Calu3 (cell line): ENCODE measurements at regions not wholly inside any gene's neighbourhood (a gene's known extent, or its start where the extent isn't known, plus 50 kb on each side); places are given as distances from the start of the nearest gene placed in this dataset.

ENCODE experiments used
- BruUV-seq: library from RNA; stranded (reverse); fragments of 400-500 nt; replicated peaks from 2 replicates; lab custom pipeline; 2021; lab: Mats Ljungman, UMichigan
- CTCF ChIA-PET: fragments of 300-600 bp; sonication (Branson Sonifier 250); formaldehyde crosslinking; loops from one replicate; lab custom pipeline; 2022; ENCODE audit warnings: antibody characterized with exemption; lab: Charles Lee
- DNase-seq: peaks from one replicate; pipeline ENCODE4 v3.0.0; 2022
- H3K27ac Mint-ChIP-seq: one replicate; pipeline ENCODE4 v1.8.0; 2022; ENCODE audit warnings: mixed read lengths; ENCODE audit not compliant: unreplicated experiment
- H3K27me3 Mint-ChIP-seq: one replicate; pipeline ENCODE4 v1.8.0; 2022; ENCODE audit warnings: mixed read lengths; ENCODE audit not compliant: unreplicated experiment
- H3K36me3 Mint-ChIP-seq: one replicate; pipeline ENCODE4 v1.8.0; 2022; ENCODE audit warnings: mild to moderate bottlenecking, moderate library complexity, mixed read lengths; ENCODE audit not compliant: insufficient read depth, unreplicated experiment
- H3K4me1 Mint-ChIP-seq: one replicate; pipeline ENCODE4 v1.8.0; 2022; ENCODE audit warnings: mild to moderate bottlenecking, low read depth, mixed read lengths; ENCODE audit not compliant: unreplicated experiment
- H3K4me3 Mint-ChIP-seq: one replicate; pipeline ENCODE4 v1.8.0; 2022; ENCODE audit warnings: mild to moderate bottlenecking, low read depth, moderate library complexity, mixed read lengths; ENCODE audit not compliant: unreplicated experiment
- H3K9me3 Mint-ChIP-seq: one replicate; pipeline ENCODE4 v1.8.0; 2022; ENCODE audit warnings: low read depth, mixed read lengths; ENCODE audit not compliant: unreplicated experiment
- intact Hi-C: fragments of 100-400 bp; cut with micrococcal nuclease; formaldehyde crosslinking; loops from one replicate; pipeline ENCODE4 v1.10.0; 2022; ENCODE audit not compliant: unreplicated experiment
- TF ChIP-seq, protein P1 (sequence below): fragments of 200-600 bp; IDR thresholded peaks from one replicate; pipeline ENCODE4 v1.8.0; 2022; ENCODE audit warnings: antibody characterized with exemption; ENCODE audit not compliant: unreplicated experiment

DNA sequence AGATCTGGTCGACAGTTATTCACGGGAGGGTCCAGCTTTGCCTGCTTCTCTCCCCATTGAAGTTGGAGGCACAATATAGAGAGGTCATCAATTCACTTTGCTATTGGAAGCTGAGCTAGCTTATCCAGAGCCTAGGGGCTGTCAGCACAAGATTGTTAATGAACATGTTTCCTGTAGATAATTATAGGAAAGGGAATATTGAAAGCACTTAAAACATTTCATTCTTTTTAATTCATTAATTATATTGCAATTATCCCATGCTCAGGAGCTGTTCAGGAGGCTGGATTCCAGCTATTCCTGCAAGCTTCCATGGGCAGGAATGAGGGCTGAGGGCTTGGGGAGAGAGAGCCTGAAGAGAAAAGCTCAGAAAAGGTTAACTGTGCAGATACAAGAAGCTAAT, 153.1 kb upstream of the BRINP1 start:
- intact Hi-C loops, result no loop called here
- H3K4me1 Mint-ChIP-seq, result no peaks in the 10 kb centered on the region
- no peak overlapping the region for H3K4me3 Mint-ChIP-seq
- no peaks in the 10 kb centered on the region for H3K27me3 Mint-ChIP-seq
- DNase-seq, result no peak
- CTCF ChIA-PET, result no interaction called here
- H3K27ac Mint-ChIP-seq, result no peak overlapping the region
- H3K36me3 Mint-ChIP-seq, result no peaks in the 10 kb centered on the region
- BruUV-seq, result no TSS peak
- TF ChIP-seq, protein P1, sequence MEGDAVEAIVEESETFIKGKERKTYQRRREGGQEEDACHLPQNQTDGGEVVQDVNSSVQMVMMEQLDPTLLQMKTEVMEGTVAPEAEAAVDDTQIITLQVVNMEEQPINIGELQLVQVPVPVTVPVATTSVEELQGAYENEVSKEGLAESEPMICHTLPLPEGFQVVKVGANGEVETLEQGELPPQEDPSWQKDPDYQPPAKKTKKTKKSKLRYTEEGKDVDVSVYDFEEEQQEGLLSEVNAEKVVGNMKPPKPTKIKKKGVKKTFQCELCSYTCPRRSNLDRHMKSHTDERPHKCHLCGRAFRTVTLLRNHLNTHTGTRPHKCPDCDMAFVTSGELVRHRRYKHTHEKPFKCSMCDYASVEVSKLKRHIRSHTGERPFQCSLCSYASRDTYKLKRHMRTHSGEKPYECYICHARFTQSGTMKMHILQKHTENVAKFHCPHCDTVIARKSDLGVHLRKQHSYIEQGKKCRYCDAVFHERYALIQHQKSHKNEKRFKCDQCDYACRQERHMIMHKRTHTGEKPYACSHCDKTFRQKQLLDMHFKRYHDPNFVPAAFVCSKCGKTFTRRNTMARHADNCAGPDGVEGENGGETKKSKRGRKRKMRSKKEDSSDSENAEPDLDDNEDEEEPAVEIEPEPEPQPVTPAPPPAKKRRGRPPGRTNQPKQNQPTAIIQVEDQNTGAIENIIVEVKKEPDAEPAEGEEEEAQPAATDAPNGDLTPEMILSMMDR, result no peak
- peaks cover 15% of the 10 kb centered on the region for H3K9me3 Mint-ChIP-seq

DNA sequence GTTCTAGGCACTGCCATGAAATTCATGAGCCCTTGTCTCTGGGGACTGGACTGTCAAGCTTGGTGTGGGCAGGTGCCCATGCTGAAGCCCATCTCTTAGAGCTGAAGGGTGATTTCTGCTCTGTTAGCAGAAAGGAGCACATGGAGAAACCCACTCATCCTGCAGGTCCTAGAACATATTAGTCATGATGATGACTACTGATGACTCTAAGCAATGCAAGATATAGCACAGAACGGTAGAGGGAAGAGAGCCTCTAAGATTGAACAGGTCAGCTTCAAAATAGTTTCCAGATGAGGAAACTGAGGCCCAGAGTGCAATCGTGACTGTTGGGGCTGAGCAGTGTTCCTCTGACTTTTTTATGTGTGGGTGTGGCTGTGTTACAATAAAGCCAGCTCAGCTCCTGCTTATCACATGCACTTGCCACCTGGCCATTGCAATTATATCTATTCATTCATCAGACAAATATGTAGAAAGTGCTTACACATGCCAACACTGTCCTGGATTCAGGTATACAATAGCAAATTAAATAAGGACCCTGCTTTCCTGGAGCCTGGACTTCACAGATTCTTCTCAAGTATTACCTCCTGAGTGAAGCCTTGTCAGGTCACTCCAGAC, 140.2 kb upstream of the BRINP1 start:
- H3K36me3 Mint-ChIP-seq, result no peaks in the 10 kb centered on the region
- no peak overlapping the region for H3K27ac Mint-ChIP-seq
- no TSS peak for BruUV-seq
- no peak for DNase-seq
- intact Hi-C loops, result no loop called here
- H3K27me3 Mint-ChIP-seq, result no peaks in the 10 kb centered on the region
- TF ChIP-seq, protein P1, result no peak
- peaks cover 13% of the 10 kb centered on the region for H3K9me3 Mint-ChIP-seq
- CTCF ChIA-PET, result no interaction called here
- no peak overlapping the region for H3K4me3 Mint-ChIP-seq
- no peaks in the 10 kb centered on the region for H3K4me1 Mint-ChIP-seq

DNA sequence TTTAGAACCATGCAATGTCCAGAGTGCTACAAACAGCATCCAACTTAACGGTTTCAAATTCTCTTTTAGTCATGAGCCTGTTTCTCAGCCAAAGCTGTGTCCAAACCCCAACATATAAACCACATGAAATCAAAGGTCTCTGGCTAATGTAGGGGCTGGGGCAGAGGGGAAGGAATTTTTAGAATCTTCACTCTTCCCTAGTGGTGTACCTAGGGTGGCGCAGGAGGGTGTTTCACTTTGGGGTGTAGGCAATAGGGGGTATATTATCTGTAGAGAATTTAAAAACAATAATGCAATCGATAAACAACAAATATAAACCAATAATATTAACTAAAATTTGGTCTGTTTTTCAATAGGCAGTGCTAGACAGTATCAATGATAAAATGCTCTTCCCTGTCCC, 132.1 kb upstream of the BRINP1 start:
- H3K9me3 Mint-ChIP-seq, result peaks cover 20% of the 10 kb centered on the region
- no peak for DNase-seq
- H3K4me1 Mint-ChIP-seq, result no peaks in the 10 kb centered on the region
- TF ChIP-seq, protein P1, result no peak
- H3K4me3 Mint-ChIP-seq, result no peak overlapping the region
- intact Hi-C loops, result no loop called here
- H3K27me3 Mint-ChIP-seq, result no peaks in the 10 kb centered on the region
- no TSS peak for BruUV-seq
- H3K27ac Mint-ChIP-seq, result no peak overlapping the region
- no peaks in the 10 kb centered on the region for H3K36me3 Mint-ChIP-seq
- CTCF ChIA-PET, result no interaction called here

DNA sequence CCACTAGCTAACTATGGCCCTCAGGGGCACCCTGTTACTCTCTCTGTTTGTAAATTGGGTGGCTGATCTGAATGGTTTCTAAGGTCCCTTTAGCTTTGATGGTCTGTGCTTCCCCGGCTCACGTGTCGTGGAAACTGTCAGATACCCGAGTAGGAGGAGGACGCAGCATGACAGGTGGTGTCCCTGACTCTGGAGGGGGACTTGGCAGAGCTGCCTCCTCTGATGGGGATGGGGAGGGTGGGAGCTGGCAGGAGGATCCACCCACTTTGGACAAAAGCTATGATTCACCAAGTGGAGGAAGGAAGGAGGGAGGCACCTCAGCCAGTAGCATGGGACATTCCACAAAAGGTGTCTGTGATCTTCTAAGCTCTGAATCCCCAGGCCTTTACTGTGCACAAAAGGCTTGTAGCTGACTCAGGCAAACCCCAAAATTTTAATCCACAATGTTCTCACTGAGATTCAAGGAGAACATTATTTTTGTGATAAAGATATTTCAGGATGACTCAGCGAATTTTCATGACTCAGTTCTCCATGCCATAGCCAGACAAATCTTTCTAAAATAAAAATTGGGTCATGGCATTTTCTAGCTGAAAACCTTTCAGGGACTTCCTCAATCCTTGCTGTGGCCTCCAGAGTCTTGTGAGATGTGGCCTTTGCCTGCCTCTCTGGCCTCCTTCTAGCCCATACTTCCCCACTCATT, 131.0 kb upstream of the BRINP1 start:
- intact Hi-C loops, result no loop called here
- Mint-ChIP-seq H3K27me3 (no peaks in the 10 kb centered on the region), H3K4me1 (no peaks in the 10 kb centered on the region), H3K9me3 (peaks cover 20% of the 10 kb centered on the region), H3K36me3 (no peaks in the 10 kb centered on the region), H3K4me3 (no peak overlapping the region), H3K27ac (no peak overlapping the region)
- TF ChIP-seq, protein P1, result no peak
- no TSS peak for BruUV-seq
- CTCF ChIA-PET, result no interaction called here
- no peak for DNase-seq
